Endothelial cell of umbilical vein (primary cell): ENCODE measurements at regions not wholly inside any gene's neighbourhood (a gene's known extent, or its start where the extent isn't known, plus 50 kb on each side); places are given as distances from the start of the nearest gene placed in this dataset.

Source experiments
- BruUV-seq: library from RNA; stranded (reverse); fragments of 400-500 nt; replicated peaks from 2 replicates; lab custom pipeline; 2021; lab: Mats Ljungman, UMichigan
- CTCF ChIA-PET: fragments of 300-600, 350-600 bp; sonication (Branson Sonifier 250); formaldehyde crosslinking; loops from one replicate; lab custom pipeline; 2021; ENCODE audit warnings: antibody characterized with exemption, inconsistent platforms; lab: Charles Lee
- POLR2A ChIA-PET: fragments of 300-600, 350-600 bp; sonication (Branson Sonifier 250); formaldehyde crosslinking; loops from one replicate; lab custom pipeline; 2021; ENCODE audit warnings: antibody characterized with exemption, inconsistent platforms; lab: Charles Lee
- DNase-seq: peaks from one replicate; pipeline ENCODE4 v3.0.0-alpha.2; 2011; ENCODE audit warnings: low read depth, low spot score
- FAIRE-seq: peaks from 2 replicates; lab custom pipeline; 2011; peaks lifted over from hg19 to GRCh38; lab: Jason Lieb, UNC
- H2AFZ ChIP-seq: 2 replicates; pipeline ENCODE4 v1.6.0; 2012; ENCODE audit warnings: low read depth, low read length, control low read depth, inconsistent platforms
- H3K27ac ChIP-seq: 2 replicates; pipeline ENCODE4 v1.5.1; 2011; ENCODE audit warnings: low read depth, mild to moderate bottlenecking, control low read depth, low read length, moderate library complexity; ENCODE audit not compliant: insufficient read depth
- H3K27me3 ChIP-seq, 2 experiments: 2 replicates each; pipeline versions ENCODE4 v1.6.0 to v1.6.1; 2011; ENCODE audit warnings: low read length in 2 of 2, mixed read lengths in 1 of 2; ENCODE audit not compliant: control insufficient read depth in 2 of 2, insufficient read depth in 2 of 2
- H3K36me3 ChIP-seq, 2 experiments: 2 replicates in 1 of 2; 3 replicates in 1 of 2; pipeline ENCODE4 v1.5.1; 2011; ENCODE audit warnings: low read length in 2 of 2, mild to moderate bottlenecking in 1 of 2, moderate library complexity in 1 of 2; ENCODE audit not compliant: control insufficient read depth in 2 of 2, insufficient read depth in 2 of 2; ENCODE audit errors: extremely low read depth in 1 of 2
- H3K4me1 ChIP-seq: 3 replicates; pipeline ENCODE4 v1.5.1; 2011; ENCODE audit warnings: mild to moderate bottlenecking, low read length; ENCODE audit not compliant: control insufficient read depth, insufficient read depth; ENCODE audit errors: extremely low read depth
- H3K4me2 ChIP-seq: 2 replicates; pipeline ENCODE4 v1.6.1; 2011; ENCODE audit warnings: low read length, control low read depth, mixed read lengths; ENCODE audit not compliant: insufficient read depth
- H3K4me3 ChIP-seq, 3 experiments: fragments of 200-600 bp in 1 of 3; sonication (generic), shearing (Covaris generic) in 1 of 3; replicated peaks in 1 of 3; 2 replicates each; pipeline ENCODE4 v1.5.1; 2011 to 2016; ENCODE audit warnings: control low read depth in 3 of 3, low read length in 3 of 3, mild to moderate bottlenecking in 2 of 3, inconsistent platforms in 1 of 3, low read depth in 1 of 3, moderate library complexity in 1 of 3; ENCODE audit not compliant: insufficient read depth in 1 of 3
- H3K79me2 ChIP-seq: 2 replicates; pipeline ENCODE4 v1.6.0; 2012; ENCODE audit warnings: low read length, inconsistent platforms; ENCODE audit not compliant: control insufficient read depth, insufficient read depth
- H3K9ac ChIP-seq: replicated peaks from 2 replicates; pipeline ENCODE3; 2011; ENCODE audit warnings: low read length, control low read depth; ENCODE audit not compliant: insufficient read depth; ENCODE audit errors: extremely low read depth
- H3K9me1 ChIP-seq: replicated peaks from 3 replicates; pipeline ENCODE4 v1.6.0; 2011; ENCODE audit warnings: mild to moderate bottlenecking, low read length; ENCODE audit not compliant: control insufficient read depth, insufficient read depth; ENCODE audit errors: extremely low read depth
- H3K9me3 ChIP-seq: replicated peaks from 2 replicates; pipeline ENCODE4 v1.5.1; 2012; ENCODE audit warnings: low read length, inconsistent platforms; ENCODE audit not compliant: control insufficient read depth, insufficient read depth
- H4K20me1 ChIP-seq: replicated peaks from 2 replicates; pipeline ENCODE3; 2011; ENCODE audit warnings: mild to moderate bottlenecking, low read length; ENCODE audit not compliant: control insufficient read depth, insufficient read depth; ENCODE audit errors: extremely low read depth
- EZH2 ChIP-seq: IDR thresholded peaks from 2 replicates; pipeline ENCODE4 v1.6.1; 2012; ENCODE audit warnings: borderline replicate concordance, low read depth, mild to moderate bottlenecking, moderate library complexity, low read length, inconsistent platforms; ENCODE audit not compliant: severe bottlenecking
- FOS ChIP-seq: IDR thresholded peaks from 2 replicates; pipeline ENCODE4 v1.6.1; 2011; ENCODE audit warnings: mild to moderate bottlenecking, low read length, moderate library complexity, borderline replicate concordance; ENCODE audit not compliant: insufficient read depth
- GATA2 ChIP-seq: IDR thresholded peaks from 2 replicates; pipeline ENCODE4 v1.7.0; 2011; ENCODE audit warnings: low read depth, mild to moderate bottlenecking, moderate library complexity, mixed read lengths, low read length; ENCODE audit not compliant: insufficient read length, insufficient read depth
- JUN ChIP-seq: IDR thresholded peaks from 2 replicates; pipeline ENCODE4 v1.6.1; 2011; ENCODE audit warnings: borderline replicate concordance, low read depth; ENCODE audit not compliant: insufficient read length, insufficient read depth
- MYC ChIP-seq: IDR thresholded peaks from one replicate; pipeline ENCODE4 v1.6.1; 2011; ENCODE audit warnings: mild to moderate bottlenecking, low read depth, low read length
- POLR2A ChIP-seq: IDR thresholded peaks from 2 replicates; pipeline ENCODE4 v1.6.1; 2012; ENCODE audit warnings: low read depth, mild to moderate bottlenecking, control low read depth, low read length
- POLR2AphosphoS5 ChIP-seq: IDR thresholded peaks from 2 replicates; pipeline ENCODE4 v1.6.1; 2012; ENCODE audit warnings: low read depth, mild to moderate bottlenecking, control low read depth, low read length, moderate library complexity; ENCODE audit not compliant: insufficient read depth
- dilution Hi-C: fragments of 300-500 bp; cut with MboI; formaldehyde crosslinking; loops from one replicate; pipeline ENCODE4 v1.15.0; 2019; ENCODE audit warnings: low sequenced_read_pairs; ENCODE audit not compliant: extremely low pct_ligation_motif_present
- intact Hi-C: fragments of 100-400 bp; cut with micrococcal nuclease; formaldehyde crosslinking; loops from one replicate; pipeline ENCODE4 v1.10.0; 2022
- TF ChIP-seq, protein P1 (sequence below), 2 donors: IDR thresholded peaks; 1 replicate in 1 of 2; 2 replicates in 1 of 2; pipeline ENCODE4 v1.5.1; 2011; ENCODE audit warnings: low read length in 2 of 2, mild to moderate bottlenecking in 2 of 2, moderate library complexity in 2 of 2, control low read depth in 1 of 2, inconsistent platforms in 1 of 2, low read depth in 1 of 2; ENCODE audit not compliant: insufficient read depth in 1 of 2; ENCODE audit errors: extremely low read depth in 1 of 2
- TF ChIP-seq, protein P2 (sequence below): IDR thresholded peaks from 2 replicates; pipeline ENCODE4 v1.6.1; 2011; ENCODE audit not compliant: insufficient read depth, insufficient read length

DNA sequence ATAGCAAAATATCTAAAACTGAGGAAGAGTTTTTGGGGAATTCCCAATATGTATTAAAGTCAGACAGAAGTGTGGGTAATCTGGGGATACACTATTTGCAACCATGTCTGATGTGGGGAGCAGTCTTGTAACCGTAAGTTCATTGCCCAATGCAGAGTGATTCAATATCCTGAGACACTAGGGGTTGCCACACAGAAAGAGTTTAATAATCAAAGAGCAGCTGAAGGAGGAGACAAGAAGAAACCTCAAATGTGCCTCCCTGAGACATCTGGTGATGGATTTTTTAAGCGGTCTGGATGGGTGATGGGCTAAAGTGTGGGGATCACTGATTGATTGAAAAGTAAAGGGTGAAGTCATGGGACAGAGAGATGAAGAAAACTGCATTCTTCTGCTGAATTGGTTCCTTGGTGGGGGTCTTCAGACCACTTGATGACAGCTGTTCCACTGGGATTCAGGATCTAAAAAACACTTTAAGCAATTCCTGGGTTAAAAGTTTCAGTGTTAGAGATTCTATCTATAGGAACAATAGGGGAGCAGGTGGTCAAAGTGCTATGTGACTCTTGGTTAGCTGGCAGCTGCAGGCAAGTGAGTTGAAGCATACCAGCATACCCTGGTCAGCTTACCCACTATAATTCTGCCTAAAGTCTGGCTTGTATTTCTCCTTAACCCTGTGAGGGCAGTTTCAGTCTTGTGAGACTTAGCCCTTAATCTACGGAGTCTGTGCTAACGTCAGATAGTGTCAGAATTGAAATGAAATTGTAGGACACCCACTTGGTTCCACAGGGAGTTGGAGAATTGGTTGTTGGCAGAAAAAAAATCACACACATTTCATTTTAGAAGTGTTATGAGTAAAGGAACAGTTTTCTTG is 425.9 kb upstream of the TGFBR2 start:
- Histone ChIP-seq H3K27me3 (peaks cover 2% of the 10 kb centered on the region in 2 experiments), H3K27ac (no peak overlapping the region), H3K9ac (no peak overlapping the region), H3K36me3 (no peaks in the 10 kb centered on the region), H2AFZ (no peak overlapping the region), H3K4me3 (no peak overlapping the region), H3K79me2 (no peaks in the 10 kb centered on the region), H3K9me1 (no peaks in the 10 kb centered on the region), H4K20me1 (no peaks in the 10 kb centered on the region), H3K9me3 (no peaks in the 10 kb centered on the region), H3K4me1 (peaks cover 3% of the 10 kb centered on the region), H3K4me2 (no peak overlapping the region)
- intact Hi-C loops (no loop called here), dilution Hi-C loops (no loop called here)
- CTCF ChIA-PET = interaction anchor here (1.4 to 2.8 kb wide), 3 partner anchors 8 to 138 kb away, joined by 4 to 20 read pairs (median 6); no protein-coding TSS in a partner anchor
- no TSS peak for BruUV-seq
- no peak for TF ChIP-seq JUN
- TF ChIP-seq, protein P1, sequence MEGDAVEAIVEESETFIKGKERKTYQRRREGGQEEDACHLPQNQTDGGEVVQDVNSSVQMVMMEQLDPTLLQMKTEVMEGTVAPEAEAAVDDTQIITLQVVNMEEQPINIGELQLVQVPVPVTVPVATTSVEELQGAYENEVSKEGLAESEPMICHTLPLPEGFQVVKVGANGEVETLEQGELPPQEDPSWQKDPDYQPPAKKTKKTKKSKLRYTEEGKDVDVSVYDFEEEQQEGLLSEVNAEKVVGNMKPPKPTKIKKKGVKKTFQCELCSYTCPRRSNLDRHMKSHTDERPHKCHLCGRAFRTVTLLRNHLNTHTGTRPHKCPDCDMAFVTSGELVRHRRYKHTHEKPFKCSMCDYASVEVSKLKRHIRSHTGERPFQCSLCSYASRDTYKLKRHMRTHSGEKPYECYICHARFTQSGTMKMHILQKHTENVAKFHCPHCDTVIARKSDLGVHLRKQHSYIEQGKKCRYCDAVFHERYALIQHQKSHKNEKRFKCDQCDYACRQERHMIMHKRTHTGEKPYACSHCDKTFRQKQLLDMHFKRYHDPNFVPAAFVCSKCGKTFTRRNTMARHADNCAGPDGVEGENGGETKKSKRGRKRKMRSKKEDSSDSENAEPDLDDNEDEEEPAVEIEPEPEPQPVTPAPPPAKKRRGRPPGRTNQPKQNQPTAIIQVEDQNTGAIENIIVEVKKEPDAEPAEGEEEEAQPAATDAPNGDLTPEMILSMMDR (IDR thresholded peaks at IDR 0.05; ENCODE audit: extremely low read depth in 1 of 2, insufficient read depth in 1 of 2, low read depth in 1 of 2, low read length in 2 of 2) = no peak
- no peak for TF ChIP-seq MYC
- no peak for TF ChIP-seq EZH2
- POLR2A ChIA-PET = no interaction called here
- FAIRE-seq (no peak), DNase-seq (no peak)

- POLR2A ChIA-PET = no interaction called here
- no peaks in the 10 kb centered on the region for H3K9me3 ChIP-seq
- peaks cover 2 to 3% of the 10 kb centered on the region in 2 experiments for H3K27me3 ChIP-seq
- no peaks in the 10 kb centered on the region for H4K20me1 ChIP-seq
- BruUV-seq = no TSS peak
- H3K4me3 ChIP-seq = no peak overlapping the region
- dilution Hi-C loops (no loop called here), intact Hi-C loops (no loop called here)
- no peak for FAIRE-seq
- peaks cover 3% of the 10 kb centered on the region for H3K4me1 ChIP-seq
- TF ChIP-seq POLR2AphosphoS5 (no peak), FOS (no peak), EZH2 (no peak), POLR2A (no peak), MYC (no peak), JUN (no peak), GATA2 (no peak)
- TF ChIP-seq, protein P2, sequence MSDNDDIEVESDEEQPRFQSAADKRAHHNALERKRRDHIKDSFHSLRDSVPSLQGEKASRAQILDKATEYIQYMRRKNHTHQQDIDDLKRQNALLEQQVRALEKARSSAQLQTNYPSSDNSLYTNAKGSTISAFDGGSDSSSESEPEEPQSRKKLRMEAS = no peak
- TF ChIP-seq, protein P1 (IDR thresholded peaks at IDR 0.05; ENCODE audit: extremely low read depth in 1 of 2, insufficient read depth in 1 of 2, low read depth in 1 of 2, low read length in 2 of 2) = no peak
- CTCF ChIA-PET = interaction anchor here (1.2 to 2.8 kb wide), 3 partner anchors 11 to 138 kb away, joined by 5 to 20 read pairs (median 6); no protein-coding TSS in a partner anchor
- no peak overlapping the region for H3K4me2 ChIP-seq
- H3K79me2 ChIP-seq = no peaks in the 10 kb centered on the region
- no peaks in the 10 kb centered on the region for H3K36me3 ChIP-seq
- no peak overlapping the region for H2AFZ ChIP-seq
- H3K9ac ChIP-seq = no peak overlapping the region
- no peak for DNase-seq
- H3K27ac ChIP-seq = no peak overlapping the region
- no peaks in the 10 kb centered on the region for H3K9me1 ChIP-seq
Measured at GRCh38 chr3:30181178-30181465, 425.3 kb upstream of the TGFBR2 start.
